Esophagus squamous epithelium (tissue), 4 donors: ENCODE measurements at regions not wholly inside any gene's neighbourhood (a gene's known extent, or its start where the extent isn't known, plus 50 kb on each side); places are given as distances from the start of the nearest gene placed in this dataset.

Experiments used
- POLR2A ChIP-seq, 4 donors: fragments of 450-650 bp; IDR thresholded peaks; one replicate each; pipeline ENCODE4 v1.6.1; 2017; ENCODE audit warnings: antibody characterized with exemption in 4 of 4, mild to moderate bottlenecking in 4 of 4, moderate library complexity in 3 of 4
- TF ChIP-seq, protein P1 (sequence below), 6 experiments: fragments of 450-650 bp in 4 of 6; fragments of 200-600 bp in 2 of 6; sonication (generic) in 2 of 6; IDR thresholded peaks; one replicate each; pipeline ENCODE4 v1.5.1; 2016 to 2019; ENCODE audit warnings: antibody characterized with exemption in 6 of 6, mild to moderate bottlenecking in 4 of 6, moderate library complexity in 4 of 6

DNA sequence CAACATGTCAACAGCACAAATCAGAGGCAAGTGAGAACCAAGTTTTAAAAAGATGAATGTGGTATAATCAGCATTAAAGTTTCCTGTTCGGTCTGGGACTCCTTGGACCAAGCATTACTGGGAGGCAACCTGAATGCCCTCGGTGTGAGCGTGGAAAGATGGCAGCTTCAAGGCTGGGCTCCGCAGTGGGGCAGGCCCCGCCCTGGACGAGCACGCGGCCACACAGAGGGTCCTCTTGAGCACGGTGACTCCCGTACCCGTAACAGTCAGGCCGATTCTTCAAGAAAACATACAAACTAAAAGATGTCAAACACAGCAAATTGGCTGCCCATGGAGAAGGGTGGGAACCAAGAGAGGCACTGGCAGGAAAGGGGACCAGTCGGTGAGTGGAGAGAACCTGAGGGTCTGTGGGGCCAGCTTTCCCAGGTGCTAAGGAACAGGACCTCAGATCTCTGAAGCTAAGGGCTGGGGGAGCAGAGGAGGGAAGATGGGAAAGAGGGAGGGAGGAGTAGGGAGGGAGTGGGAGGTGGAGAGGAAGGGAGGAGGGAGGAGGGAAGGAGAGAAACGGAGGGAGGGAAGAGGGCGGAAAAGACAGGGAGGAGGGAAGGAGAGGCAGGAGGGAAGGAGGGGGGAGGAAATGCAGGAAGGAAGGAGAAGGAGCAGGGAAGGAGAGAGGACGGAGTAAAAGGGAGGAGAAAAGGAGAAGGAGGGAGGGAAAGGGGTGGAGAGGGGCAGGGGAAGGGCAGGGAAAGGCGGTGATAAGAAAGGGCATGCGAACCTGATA is 71.2 kb upstream of the FAM20C start:
- TF ChIP-seq, protein P1, sequence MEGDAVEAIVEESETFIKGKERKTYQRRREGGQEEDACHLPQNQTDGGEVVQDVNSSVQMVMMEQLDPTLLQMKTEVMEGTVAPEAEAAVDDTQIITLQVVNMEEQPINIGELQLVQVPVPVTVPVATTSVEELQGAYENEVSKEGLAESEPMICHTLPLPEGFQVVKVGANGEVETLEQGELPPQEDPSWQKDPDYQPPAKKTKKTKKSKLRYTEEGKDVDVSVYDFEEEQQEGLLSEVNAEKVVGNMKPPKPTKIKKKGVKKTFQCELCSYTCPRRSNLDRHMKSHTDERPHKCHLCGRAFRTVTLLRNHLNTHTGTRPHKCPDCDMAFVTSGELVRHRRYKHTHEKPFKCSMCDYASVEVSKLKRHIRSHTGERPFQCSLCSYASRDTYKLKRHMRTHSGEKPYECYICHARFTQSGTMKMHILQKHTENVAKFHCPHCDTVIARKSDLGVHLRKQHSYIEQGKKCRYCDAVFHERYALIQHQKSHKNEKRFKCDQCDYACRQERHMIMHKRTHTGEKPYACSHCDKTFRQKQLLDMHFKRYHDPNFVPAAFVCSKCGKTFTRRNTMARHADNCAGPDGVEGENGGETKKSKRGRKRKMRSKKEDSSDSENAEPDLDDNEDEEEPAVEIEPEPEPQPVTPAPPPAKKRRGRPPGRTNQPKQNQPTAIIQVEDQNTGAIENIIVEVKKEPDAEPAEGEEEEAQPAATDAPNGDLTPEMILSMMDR (IDR thresholded peaks at IDR 0.05) = no peak
- TF ChIP-seq POLR2A (IDR thresholded peaks at IDR 0.05) = no peak
